ENCODE measurements at regions not wholly inside any gene's neighbourhood (a gene's known extent, or its start where the extent isn't known, plus 50 kb on each side); places are given as distances from the start of the nearest gene placed in this dataset.

DNA sequence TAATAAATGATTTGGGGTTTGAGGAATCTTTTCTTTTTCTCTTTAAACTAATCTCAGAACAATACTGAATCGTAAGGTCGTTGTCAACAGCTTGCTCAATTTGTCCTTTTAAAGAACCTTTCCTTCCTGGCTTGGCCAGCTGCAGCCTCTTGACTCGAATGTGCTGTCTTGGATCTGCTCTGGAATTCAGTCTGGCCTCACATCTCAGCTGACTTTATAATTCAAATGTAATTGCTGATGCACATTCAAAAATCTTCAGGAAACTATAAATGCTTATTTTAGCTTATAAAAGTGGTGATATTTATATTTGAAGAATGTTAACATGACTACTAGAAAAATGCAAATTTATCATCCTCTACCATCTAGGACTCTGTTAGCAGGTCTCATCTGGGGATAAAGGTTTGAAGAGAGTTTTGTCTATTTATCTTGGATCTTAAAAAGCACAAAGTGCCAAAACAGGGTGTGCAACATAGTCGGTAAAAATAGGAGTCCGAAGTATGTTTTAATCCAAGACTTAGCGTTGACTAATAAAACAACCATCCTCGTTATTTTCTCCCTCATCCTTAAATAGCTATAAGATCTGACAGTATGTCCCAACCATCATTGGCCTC is 1035.2 kb downstream of the MCTP2 start:
- TF ChIP-seq GTF2F1 (IDR thresholded peaks at IDR 0.05; ENCODE audit: low read length) = no peak
- TF ChIP-seq JDP2 (CRISPR knock-in tag; IDR thresholded peaks at IDR 0.05; ENCODE audit: borderline replicate concordance) = no peak
